ENCODE measurements at regions not wholly inside any gene's neighbourhood (a gene's known extent, or its start where the extent isn't known, plus 50 kb on each side); places are given as distances from the start of the nearest gene placed in this dataset.

DNA sequence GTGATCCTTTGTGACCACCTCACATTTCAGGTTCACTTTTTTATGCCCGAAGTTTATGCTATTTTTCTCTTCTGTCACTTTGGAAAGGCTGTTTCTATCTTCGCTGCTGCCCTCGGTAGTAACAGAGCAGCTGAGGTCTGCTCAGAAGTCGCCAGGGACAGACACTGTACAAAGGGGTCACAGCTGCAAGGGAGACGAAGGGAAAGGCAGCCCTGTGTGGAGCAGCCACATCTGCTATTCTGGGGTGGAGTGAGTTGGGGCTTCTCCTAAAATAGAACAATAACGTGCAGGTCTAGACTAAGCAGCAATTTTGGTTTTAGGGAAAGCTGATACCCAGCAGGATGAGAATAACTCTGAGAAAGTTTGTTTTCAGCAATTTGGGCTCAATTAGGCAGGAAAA lies 72.5 kb downstream of the ACTL7B start:
- TF ChIP-seq, protein P1, sequence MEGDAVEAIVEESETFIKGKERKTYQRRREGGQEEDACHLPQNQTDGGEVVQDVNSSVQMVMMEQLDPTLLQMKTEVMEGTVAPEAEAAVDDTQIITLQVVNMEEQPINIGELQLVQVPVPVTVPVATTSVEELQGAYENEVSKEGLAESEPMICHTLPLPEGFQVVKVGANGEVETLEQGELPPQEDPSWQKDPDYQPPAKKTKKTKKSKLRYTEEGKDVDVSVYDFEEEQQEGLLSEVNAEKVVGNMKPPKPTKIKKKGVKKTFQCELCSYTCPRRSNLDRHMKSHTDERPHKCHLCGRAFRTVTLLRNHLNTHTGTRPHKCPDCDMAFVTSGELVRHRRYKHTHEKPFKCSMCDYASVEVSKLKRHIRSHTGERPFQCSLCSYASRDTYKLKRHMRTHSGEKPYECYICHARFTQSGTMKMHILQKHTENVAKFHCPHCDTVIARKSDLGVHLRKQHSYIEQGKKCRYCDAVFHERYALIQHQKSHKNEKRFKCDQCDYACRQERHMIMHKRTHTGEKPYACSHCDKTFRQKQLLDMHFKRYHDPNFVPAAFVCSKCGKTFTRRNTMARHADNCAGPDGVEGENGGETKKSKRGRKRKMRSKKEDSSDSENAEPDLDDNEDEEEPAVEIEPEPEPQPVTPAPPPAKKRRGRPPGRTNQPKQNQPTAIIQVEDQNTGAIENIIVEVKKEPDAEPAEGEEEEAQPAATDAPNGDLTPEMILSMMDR (conservative IDR thresholded peaks at IDR 0.05; ENCODE audit: low read depth in 2 of 2): no peak
- TF ChIP-seq STAT1 (IDR thresholded peaks at IDR 0.05; ENCODE audit: unreplicated experiment): no peak
- no peak for TF ChIP-seq CREB1 (CRISPR knock-in tag; IDR thresholded peaks at IDR 0.05; ENCODE audit: low read depth)
- TF ChIP-seq JUNB (IDR thresholded peaks at IDR 0.05; ENCODE audit: unreplicated experiment): no peak
- TF ChIP-seq EZH2phosphoT487 (IDR thresholded peaks at IDR 0.05; ENCODE audit: unreplicated experiment): no peak
- TF ChIP-seq EZH2 (IDR thresholded peaks at IDR 0.05; ENCODE audit: low read depth, unreplicated experiment): no peak
- TF ChIP-seq, protein P2, sequence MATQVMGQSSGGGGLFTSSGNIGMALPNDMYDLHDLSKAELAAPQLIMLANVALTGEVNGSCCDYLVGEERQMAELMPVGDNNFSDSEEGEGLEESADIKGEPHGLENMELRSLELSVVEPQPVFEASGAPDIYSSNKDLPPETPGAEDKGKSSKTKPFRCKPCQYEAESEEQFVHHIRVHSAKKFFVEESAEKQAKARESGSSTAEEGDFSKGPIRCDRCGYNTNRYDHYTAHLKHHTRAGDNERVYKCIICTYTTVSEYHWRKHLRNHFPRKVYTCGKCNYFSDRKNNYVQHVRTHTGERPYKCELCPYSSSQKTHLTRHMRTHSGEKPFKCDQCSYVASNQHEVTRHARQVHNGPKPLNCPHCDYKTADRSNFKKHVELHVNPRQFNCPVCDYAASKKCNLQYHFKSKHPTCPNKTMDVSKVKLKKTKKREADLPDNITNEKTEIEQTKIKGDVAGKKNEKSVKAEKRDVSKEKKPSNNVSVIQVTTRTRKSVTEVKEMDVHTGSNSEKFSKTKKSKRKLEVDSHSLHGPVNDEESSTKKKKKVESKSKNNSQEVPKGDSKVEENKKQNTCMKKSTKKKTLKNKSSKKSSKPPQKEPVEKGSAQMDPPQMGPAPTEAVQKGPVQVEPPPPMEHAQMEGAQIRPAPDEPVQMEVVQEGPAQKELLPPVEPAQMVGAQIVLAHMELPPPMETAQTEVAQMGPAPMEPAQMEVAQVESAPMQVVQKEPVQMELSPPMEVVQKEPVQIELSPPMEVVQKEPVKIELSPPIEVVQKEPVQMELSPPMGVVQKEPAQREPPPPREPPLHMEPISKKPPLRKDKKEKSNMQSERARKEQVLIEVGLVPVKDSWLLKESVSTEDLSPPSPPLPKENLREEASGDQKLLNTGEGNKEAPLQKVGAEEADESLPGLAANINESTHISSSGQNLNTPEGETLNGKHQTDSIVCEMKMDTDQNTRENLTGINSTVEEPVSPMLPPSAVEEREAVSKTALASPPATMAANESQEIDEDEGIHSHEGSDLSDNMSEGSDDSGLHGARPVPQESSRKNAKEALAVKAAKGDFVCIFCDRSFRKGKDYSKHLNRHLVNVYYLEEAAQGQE (IDR thresholded peaks at IDR 0.05; ENCODE audit: unreplicated experiment): no peak
- no peak for TF ChIP-seq POLR2AphosphoS5 (IDR thresholded peaks at IDR 0.05; ENCODE audit: low read depth)
- TF ChIP-seq, protein P3, sequence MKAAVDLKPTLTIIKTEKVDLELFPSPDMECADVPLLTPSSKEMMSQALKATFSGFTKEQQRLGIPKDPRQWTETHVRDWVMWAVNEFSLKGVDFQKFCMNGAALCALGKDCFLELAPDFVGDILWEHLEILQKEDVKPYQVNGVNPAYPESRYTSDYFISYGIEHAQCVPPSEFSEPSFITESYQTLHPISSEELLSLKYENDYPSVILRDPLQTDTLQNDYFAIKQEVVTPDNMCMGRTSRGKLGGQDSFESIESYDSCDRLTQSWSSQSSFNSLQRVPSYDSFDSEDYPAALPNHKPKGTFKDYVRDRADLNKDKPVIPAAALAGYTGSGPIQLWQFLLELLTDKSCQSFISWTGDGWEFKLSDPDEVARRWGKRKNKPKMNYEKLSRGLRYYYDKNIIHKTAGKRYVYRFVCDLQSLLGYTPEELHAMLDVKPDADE (IDR thresholded peaks at IDR 0.05): no peak
- no peak for TF ChIP-seq ZNF331 (CRISPR knock-in tag; IDR thresholded peaks at IDR 0.05; ENCODE audit: low read depth)

Data from GM23338 (cell line).